Nephron (organoid): ENCODE measurements at regions not wholly inside any gene's neighbourhood (a gene's known extent, or its start where the extent isn't known, plus 50 kb on each side); places are given as distances from the start of the nearest gene placed in this dataset.

Experiments
- H3K27ac Mint-ChIP-seq, 3 experiments: 2 replicates each; pipeline ENCODE4 v1.8.0; 2020; ENCODE audit warnings: mixed read lengths in 3 of 3, mild to moderate bottlenecking in 2 of 3, moderate library complexity in 1 of 3
- H3K27me3 Mint-ChIP-seq: 2 replicates; pipeline ENCODE4 v1.8.0; 2021; ENCODE audit warnings: low read depth, mild to moderate bottlenecking, moderate library complexity, mixed read lengths
- H3K36me3 Mint-ChIP-seq: 2 replicates; pipeline ENCODE4 v1.8.0; 2020; ENCODE audit warnings: low read depth, mixed read lengths
- H3K4me1 Mint-ChIP-seq: 2 replicates; pipeline ENCODE4 v1.8.0; 2020; ENCODE audit warnings: mixed read lengths
- H3K4me3 Mint-ChIP-seq, 3 experiments: 2 replicates each; pipeline ENCODE4 v1.8.0; 2020; ENCODE audit warnings: mild to moderate bottlenecking in 3 of 3, mixed read lengths in 3 of 3, moderate library complexity in 2 of 3
- H3K9me3 Mint-ChIP-seq: 2 replicates; pipeline ENCODE4 v1.8.0; 2020; ENCODE audit warnings: mixed read lengths
- CTCF ChIP-seq, 3 experiments: fragments of 200-600 bp; sonication (generic); IDR thresholded peaks; one replicate each; pipeline ENCODE4 v1.5.0; 2021; ENCODE audit warnings: antibody characterized with exemption in 3 of 3; ENCODE audit not compliant: unreplicated experiment in 3 of 3

- no peak overlapping the region for H3K27ac Mint-ChIP-seq
- peaks cover under 1% of the 10 kb centered on the region for H3K36me3 Mint-ChIP-seq
- H3K27me3 Mint-ChIP-seq: no peaks in the 10 kb centered on the region
- peaks cover 11% of the 10 kb centered on the region for H3K9me3 Mint-ChIP-seq
- no peak for TF ChIP-seq CTCF (IDR thresholded peaks at IDR 0.05; ENCODE audit: unreplicated experiment in 3 of 3)
- no peak overlapping the region for H3K4me3 Mint-ChIP-seq
- no peaks in the 10 kb centered on the region for H3K4me1 Mint-ChIP-seq
These were observed 388.4 kb upstream of the RASGEF1B start for GRCh38 chr4:81860111-81860510.

GRCh38 chr4:81854406-81854805 lies 382.7 kb upstream of the RASGEF1B start:
- Mint-ChIP-seq H3K4me1 (no peaks in the 10 kb centered on the region), H3K27me3 (no peaks in the 10 kb centered on the region), H3K27ac (no peak overlapping the region), H3K9me3 (peaks cover 30% of the 10 kb centered on the region), H3K36me3 (peaks cover 6% of the 10 kb centered on the region), H3K4me3 (no peak overlapping the region)
- TF ChIP-seq CTCF (IDR thresholded peaks at IDR 0.05; ENCODE audit: unreplicated experiment in 3 of 3): no peak

GRCh38 chr4:81852031-81852715 lies 380.5 kb upstream of the RASGEF1B start:
- no peak for TF ChIP-seq CTCF (IDR thresholded peaks at IDR 0.05; ENCODE audit: unreplicated experiment in 3 of 3)
- H3K27ac Mint-ChIP-seq: no peak overlapping the region
- H3K4me3 Mint-ChIP-seq: no peak overlapping the region
- H3K4me1 Mint-ChIP-seq: no peaks in the 10 kb centered on the region
- no peaks in the 10 kb centered on the region for H3K27me3 Mint-ChIP-seq
- peaks cover 6% of the 10 kb centered on the region for H3K36me3 Mint-ChIP-seq
- peaks cover 30% of the 10 kb centered on the region for H3K9me3 Mint-ChIP-seq

- Mint-ChIP-seq H3K27me3 (no peaks in the 10 kb centered on the region), H3K4me3 (no peak overlapping the region), H3K9me3 (peaks cover 27% of the 10 kb centered on the region), H3K36me3 (peaks cover 6% of the 10 kb centered on the region), H3K27ac (no peak overlapping the region), H3K4me1 (no peaks in the 10 kb centered on the region)
- no peak for TF ChIP-seq CTCF (IDR thresholded peaks at IDR 0.05; ENCODE audit: unreplicated experiment in 3 of 3)
These were observed 379.0 kb upstream of the RASGEF1B start for GRCh38 chr4:81850701-81851100.

GRCh38 chr4:81845761-81846160 lies 374.1 kb upstream of the RASGEF1B start:
- H3K27ac Mint-ChIP-seq: no peak overlapping the region
- no peak overlapping the region for H3K4me3 Mint-ChIP-seq
- H3K36me3 Mint-ChIP-seq: no peaks in the 10 kb centered on the region
- H3K9me3 Mint-ChIP-seq: peaks cover 2% of the 10 kb centered on the region
- no peaks in the 10 kb centered on the region for H3K4me1 Mint-ChIP-seq
- TF ChIP-seq CTCF (IDR thresholded peaks at IDR 0.05; ENCODE audit: unreplicated experiment in 3 of 3): no peak
- H3K27me3 Mint-ChIP-seq: peaks cover 3% of the 10 kb centered on the region

GRCh38 chr4:81845273-81845672 lies 373.6 kb upstream of the RASGEF1B start:
- no peak overlapping the region for H3K4me3 Mint-ChIP-seq
- no peaks in the 10 kb centered on the region for H3K4me1 Mint-ChIP-seq
- no peak for TF ChIP-seq CTCF (IDR thresholded peaks at IDR 0.05; ENCODE audit: unreplicated experiment in 3 of 3)
- H3K27ac Mint-ChIP-seq: no peak overlapping the region
- no peaks in the 10 kb centered on the region for H3K9me3 Mint-ChIP-seq
- H3K27me3 Mint-ChIP-seq: peaks cover 6% of the 10 kb centered on the region
- no peaks in the 10 kb centered on the region for H3K36me3 Mint-ChIP-seq
